WTC11 (cell line): ENCODE measurements at regions not wholly inside any gene's neighbourhood (a gene's known extent, or its start where the extent isn't known, plus 50 kb on each side); places are given as distances from the start of the nearest gene placed in this dataset.
"Not testable (repeated sequence)": the region's sequence is repeated elsewhere in the genome, so short reads cannot be mapped to it uniquely, and the experiment has no call there.

Experiments used
- ATAC-seq: fragments of 200-7000 bp; cut with Tn5 transposase; 2 replicates; pipeline ENCODE4 v1.10.0; 2021; ENCODE audit warnings: mild to moderate bottlenecking, moderate library complexity
- CTCF ChIA-PET: fragments of 300-600 bp; sonication (Branson Sonifier 250); formaldehyde crosslinking; loops from one replicate; lab custom pipeline; 2021; ENCODE audit warnings: antibody characterized with exemption; lab: Charles Lee
- POLR2A ChIA-PET: fragments of 350-600 bp; sonication (Branson Sonifier 250); formaldehyde crosslinking; loops from one replicate; lab custom pipeline; 2021; ENCODE audit warnings: antibody characterized with exemption; lab: Charles Lee
- DNase-seq: peaks from one replicate; pipeline ENCODE4 v3.0.0; 2021; ENCODE audit warnings: low spot score
- H3K27ac Mint-ChIP-seq: 2 replicates; pipeline ENCODE4 v1.8.0; 2021; ENCODE audit warnings: mixed read lengths
- H3K27me3 Mint-ChIP-seq: 2 replicates; pipeline ENCODE4 v1.8.0; 2021; ENCODE audit warnings: low read depth, mild to moderate bottlenecking, moderate library complexity, mixed read lengths
- H3K36me3 Mint-ChIP-seq: 2 replicates; pipeline ENCODE4 v1.8.0; 2021; ENCODE audit warnings: mixed read lengths
- H3K4me1 Mint-ChIP-seq: 2 replicates; pipeline ENCODE4 v1.8.0; 2022; ENCODE audit warnings: mixed read lengths
- H3K4me3 Mint-ChIP-seq: 2 replicates; pipeline ENCODE4 v1.8.0; 2021; ENCODE audit warnings: mild to moderate bottlenecking, moderate library complexity, mixed read lengths
- H3K9me3 Mint-ChIP-seq: 2 replicates; pipeline ENCODE4 v1.8.0; 2021; ENCODE audit warnings: mixed read lengths
- CREB1 ChIP-seq: sonication (generic); formaldehyde crosslinking; IDR thresholded peaks from 2 replicates; pipeline ENCODE4 v1.8.0; 2023; ENCODE audit warnings: mild to moderate bottlenecking, missing genetic modification reagents
- ELF4 ChIP-seq: sonication (generic); formaldehyde crosslinking; IDR thresholded peaks from 2 replicates; pipeline ENCODE4 v1.8.1; 2022; ENCODE audit warnings: low read depth, mild to moderate bottlenecking, moderate library complexity, missing genetic modification reagents
- ESRRA ChIP-seq: sonication (generic); formaldehyde crosslinking; IDR thresholded peaks from 2 replicates; pipeline ENCODE4 v1.8.1; 2022; ENCODE audit warnings: mild to moderate bottlenecking, missing genetic modification reagents, borderline replicate concordance
- FOXP1 ChIP-seq: sonication (generic); formaldehyde crosslinking; IDR thresholded peaks from 2 replicates; pipeline ENCODE4 v1.8.0; 2022; ENCODE audit warnings: missing genetic modification reagents, mild to moderate bottlenecking, moderate library complexity, borderline replicate concordance
- FOXP4 ChIP-seq: sonication (generic); formaldehyde crosslinking; IDR thresholded peaks from 2 replicates; pipeline ENCODE4 v1.8.0; 2022; ENCODE audit warnings: mild to moderate bottlenecking, missing genetic modification reagents
- GTF2I ChIP-seq: fragments of 250-450 bp; sonication (Bioruptor Pico); conservative IDR thresholded peaks from 2 replicates; pipeline ENCODE4 v1.4.0; 2021; ENCODE audit warnings: mild to moderate bottlenecking
- IRF1 ChIP-seq: sonication (generic); formaldehyde crosslinking; IDR thresholded peaks from 2 replicates; pipeline ENCODE4 v1.8.0; 2023; ENCODE audit warnings: missing genetic modification reagents
- IRF2 ChIP-seq: sonication (generic); formaldehyde crosslinking; IDR thresholded peaks from 2 replicates; pipeline ENCODE4 v1.8.0; 2022; ENCODE audit warnings: low read depth, missing genetic modification reagents, borderline replicate concordance
- MAX ChIP-seq: sonication (generic); formaldehyde crosslinking; IDR thresholded peaks from 2 replicates; pipeline ENCODE4 v1.8.0; 2022; ENCODE audit warnings: mild to moderate bottlenecking, missing genetic modification reagents
- MYBL2 ChIP-seq: sonication (generic); formaldehyde crosslinking; IDR thresholded peaks from 2 replicates; pipeline ENCODE4 v1.8.1; 2023; ENCODE audit warnings: mild to moderate bottlenecking, moderate library complexity, missing genetic modification reagents
- PREB ChIP-seq: sonication (generic); formaldehyde crosslinking; IDR thresholded peaks from 2 replicates; pipeline ENCODE4 v1.8.1; 2022; ENCODE audit warnings: mild to moderate bottlenecking, missing genetic modification reagents, moderate library complexity, borderline replicate concordance
- PRRX2 ChIP-seq: fragments of 250-450 bp; sonication (Bioruptor Pico); IDR thresholded peaks from 2 replicates; pipeline ENCODE4 v1.8.0; 2021; ENCODE audit warnings: mild to moderate bottlenecking
- RORB ChIP-seq: fragments of 250-450 bp; sonication (Bioruptor Pico); IDR thresholded peaks from 2 replicates; pipeline ENCODE4 v1.9.0; 2021; ENCODE audit warnings: mild to moderate bottlenecking
- SMAD3 ChIP-seq: sonication (generic); formaldehyde crosslinking; IDR thresholded peaks from 2 replicates; pipeline ENCODE4 v1.8.0; 2022; ENCODE audit warnings: missing genetic modification reagents, mild to moderate bottlenecking, borderline replicate concordance
- STAT6 ChIP-seq: sonication (generic); formaldehyde crosslinking; conservative IDR thresholded peaks from 2 replicates; pipeline ENCODE4 v1.8.1; 2023; ENCODE audit warnings: mild to moderate bottlenecking, low read depth, missing genetic modification reagents, moderate library complexity
- TP53 ChIP-seq: sonication (generic); formaldehyde crosslinking; IDR thresholded peaks from 2 replicates; pipeline ENCODE4 v1.8.1; 2023; ENCODE audit warnings: mild to moderate bottlenecking, missing genetic modification reagents
- ZNF219 ChIP-seq: sonication (generic); formaldehyde crosslinking; IDR thresholded peaks from 2 replicates; pipeline ENCODE4 v1.8.0; 2023; ENCODE audit warnings: missing genetic modification reagents, mild to moderate bottlenecking, borderline replicate concordance
- ZNF263 ChIP-seq: sonication (generic); formaldehyde crosslinking; IDR thresholded peaks from 2 replicates; pipeline ENCODE4 v1.8.1; 2022; ENCODE audit warnings: low read depth, mild to moderate bottlenecking, moderate library complexity, missing genetic modification reagents

GRCh38 chr6:2317498-2317897, 72.1 kb upstream of the GMDS start:
- H3K9me3 Mint-ChIP-seq = peaks cover 57% of the 10 kb centered on the region
- H3K27me3 Mint-ChIP-seq, CTCF ChIA-PET, POLR2A ChIA-PET, H3K4me1 Mint-ChIP-seq, ATAC-seq, DNase-seq, H3K27ac Mint-ChIP-seq, H3K4me3 Mint-ChIP-seq: not testable (repeated sequence)
- H3K36me3 Mint-ChIP-seq = peaks cover 46% of the 10 kb centered on the region

GRCh38 chr6:2314641-2315040, 69.2 kb upstream of the GMDS start:
- ATAC-seq = no peak
- TF ChIP-seq ZNF219 = no peak
- no peak for TF ChIP-seq ELF4 (CRISPR knock-in tag)
- no peak for TF ChIP-seq FOXP1 (CRISPR knock-in tag)
- no peak for TF ChIP-seq IRF2 (CRISPR knock-in tag)
- TF ChIP-seq PRRX2 = no peak
- no peaks in the 10 kb centered on the region; the same call in 1 of the 2 replicates for H3K27me3 Mint-ChIP-seq

GRCh38 chr6:2310042-2310441, 64.6 kb upstream of the GMDS start:
- peaks cover 5% of the 10 kb centered on the region for H3K36me3 Mint-ChIP-seq
- no peak for ATAC-seq
- peaks cover 15% of the 10 kb centered on the region for H3K4me1 Mint-ChIP-seq
- ChIA-PET POLR2A (no interaction called here), CTCF (no interaction called here)
- H3K4me3 Mint-ChIP-seq = no peak overlapping the region
- TF ChIP-seq STAT6 (no peak), TP53 (no peak), CREB1 (CRISPR knock-in tag) (no peak)
- peaks cover 14% of the 10 kb centered on the region for H3K9me3 Mint-ChIP-seq
- no peak for DNase-seq
- no peak overlapping the region for H3K27ac Mint-ChIP-seq
- peaks cover 6% of the 10 kb centered on the region for H3K27me3 Mint-ChIP-seq

More at GRCh38 chr6:2314641-2315040, 69.2 kb upstream of the GMDS start:
- Mint-ChIP-seq H3K9me3 (peaks cover 37% of the 10 kb centered on the region), H3K4me3 (no peak overlapping the region), H3K27ac (no peak overlapping the region), H3K36me3 (peaks cover 32% of the 10 kb centered on the region), H3K4me1 (0 out of 2 replicates have a peak, but pooled peaks cover 5% of the 10 kb centered on the region)
- ChIA-PET POLR2A (no interaction called here), CTCF (no interaction called here)
- no peak for DNase-seq

- ATAC-seq (no peak), DNase-seq (no peak)
- Mint-ChIP-seq H3K4me1 (peaks cover 15% of the 10 kb centered on the region), H3K36me3 (peaks cover 5% of the 10 kb centered on the region), H3K27ac (no peak overlapping the region), H3K9me3 (peaks cover 18% of the 10 kb centered on the region), H3K27me3 (peaks cover 6% of the 10 kb centered on the region), H3K4me3 (no peak overlapping the region)
- TF ChIP-seq GTF2I (CRISPR knock-in tag) (no peak), ESRRA (CRISPR knock-in tag) (no peak), PREB (no peak), MYBL2 (CRISPR knock-in tag) (no peak), IRF1 (CRISPR knock-in tag) (no peak), ZNF263 (CRISPR knock-in tag) (no peak), RORB (CRISPR knock-in tag) (no peak), SMAD3 (no peak), MAX (CRISPR knock-in tag) (no peak), FOXP4 (CRISPR knock-in tag) (no peak)
- ChIA-PET CTCF (no interaction called here), POLR2A (no interaction called here)
These were observed 63.7 kb upstream of the GMDS start for GRCh38 chr6:2309122-2309521.
